Nephron progenitor cell (in vitro differentiated cells): ENCODE measurements at regions not wholly inside any gene's neighbourhood (a gene's known extent, or its start where the extent isn't known, plus 50 kb on each side); places are given as distances from the start of the nearest gene placed in this dataset.

Source experiments
- DNase-seq: peaks from one replicate; pipeline ENCODE4 v3.0.0; 2021
- H3K27ac Mint-ChIP-seq: 2 replicates; pipeline ENCODE4 v1.8.0; 2021; ENCODE audit warnings: mild to moderate bottlenecking, moderate library complexity, mixed read lengths
- H3K27me3 Mint-ChIP-seq: 2 replicates; pipeline ENCODE4 v1.8.0; 2021; ENCODE audit warnings: mild to moderate bottlenecking, low read depth, mixed read lengths; ENCODE audit not compliant: poor library complexity
- H3K36me3 Mint-ChIP-seq: 2 replicates; pipeline ENCODE4 v1.8.0; 2021; ENCODE audit warnings: low read depth, mixed read lengths
- H3K4me1 Mint-ChIP-seq: 2 replicates; pipeline ENCODE4 v1.8.0; 2021; ENCODE audit warnings: mixed read lengths
- H3K4me3 Mint-ChIP-seq: 2 replicates; pipeline ENCODE4 v1.8.0; 2021; ENCODE audit warnings: mild to moderate bottlenecking, moderate library complexity, mixed read lengths
- H3K9me3 Mint-ChIP-seq: 2 replicates; pipeline ENCODE4 v1.8.0; 2021; ENCODE audit warnings: mild to moderate bottlenecking, moderate library complexity, mixed read lengths
- CTCF ChIP-seq: fragments of 200-600 bp; sonication (generic); IDR thresholded peaks from 2 replicates; pipeline ENCODE4 v1.5.0; 2021; ENCODE audit warnings: antibody characterized with exemption

DNA sequence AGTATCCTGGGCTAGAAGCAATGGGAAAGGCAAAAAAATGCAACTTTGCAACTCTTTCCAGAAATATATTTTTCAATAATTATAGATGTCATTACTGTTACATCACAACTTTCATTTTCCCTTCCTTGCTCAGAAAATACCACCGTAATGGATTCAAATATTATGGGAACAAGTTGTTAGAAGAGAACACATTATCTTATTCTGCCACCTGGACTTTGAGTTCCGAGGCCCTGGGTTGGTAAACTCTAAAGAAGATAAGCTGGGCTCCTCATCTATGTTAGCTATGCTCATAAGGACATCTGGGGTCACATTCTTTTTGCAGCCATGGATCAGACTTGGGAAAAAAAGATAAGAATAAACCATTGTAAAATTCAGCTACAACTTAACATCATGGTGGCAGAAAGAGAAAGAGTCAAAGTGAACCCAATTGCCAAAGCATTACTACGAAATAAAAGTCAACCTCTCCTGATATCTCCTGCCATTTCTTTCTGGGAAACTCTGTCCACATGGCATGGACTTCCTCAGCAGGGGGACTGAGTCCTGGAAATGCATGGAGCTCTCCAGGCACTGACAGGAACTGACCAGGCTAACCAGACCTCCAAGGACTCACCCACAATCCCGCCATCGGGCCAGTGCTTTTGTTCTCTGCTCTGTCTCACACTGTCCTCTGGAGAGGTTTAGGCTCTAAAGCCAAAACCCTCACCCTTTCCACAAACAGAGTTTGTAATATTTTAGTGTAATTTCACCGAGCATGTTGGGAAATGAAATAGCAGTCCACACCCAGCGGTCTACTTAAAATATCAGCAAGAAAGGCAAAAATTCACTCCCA is 499.1 kb upstream of the RUNX1 start:
- Mint-ChIP-seq H3K36me3 (no peaks in the 10 kb centered on the region), H3K4me1 (no peaks in the 10 kb centered on the region), H3K9me3 (peaks cover 8% of the 10 kb centered on the region), H3K27ac (no peak overlapping the region), H3K4me3 (no peak overlapping the region), H3K27me3 (peaks cover 7% of the 10 kb centered on the region)
- no peak for DNase-seq
- no peak for TF ChIP-seq CTCF

- Mint-ChIP-seq H3K36me3 (no peaks in the 10 kb centered on the region), H3K4me3 (no peak overlapping the region), H3K9me3 (peaks cover 8% of the 10 kb centered on the region), H3K27me3 (no peaks in the 10 kb centered on the region), H3K4me1 (no peaks in the 10 kb centered on the region), H3K27ac (no peak overlapping the region)
- TF ChIP-seq CTCF: no peak
- DNase-seq: no peak
Observed at GRCh38 chr21:35543746-35544145, 494.6 kb upstream of the RUNX1 start.

DNA sequence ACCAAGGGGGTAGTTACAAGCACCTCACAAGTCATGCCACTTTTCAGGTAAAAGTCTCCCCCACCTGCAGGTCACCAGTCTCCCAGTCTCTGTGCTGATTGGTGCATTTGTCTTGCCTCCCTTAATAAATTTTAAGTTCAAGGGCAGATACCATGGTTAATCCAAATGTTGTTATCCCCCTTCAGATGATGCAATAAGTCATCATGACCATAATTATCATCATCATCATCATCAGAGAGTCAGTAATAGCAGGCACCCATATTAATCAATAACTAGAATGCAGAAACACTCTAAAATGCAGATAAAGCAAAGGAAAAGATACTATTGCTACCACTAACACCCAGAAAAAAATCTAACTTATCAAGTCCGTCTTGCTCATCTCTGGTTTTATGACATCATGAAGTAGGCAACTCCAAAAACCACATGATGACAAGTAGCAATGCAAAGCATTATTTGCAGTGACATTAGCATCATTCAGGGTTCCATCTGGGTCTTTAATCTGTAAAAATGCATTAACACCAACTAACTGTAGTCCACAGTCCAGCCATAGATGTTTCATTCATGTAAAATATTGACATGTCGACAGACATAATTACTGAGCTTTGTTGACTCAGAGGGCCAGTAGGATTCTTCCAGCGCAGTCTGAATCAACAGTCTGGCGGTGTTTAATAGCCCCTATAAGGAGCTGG is 492.0 kb upstream of the RUNX1 start:
- Mint-ChIP-seq H3K27ac (no peak overlapping the region), H3K4me1 (no peaks in the 10 kb centered on the region), H3K27me3 (peaks cover 4% of the 10 kb centered on the region), H3K9me3 (peaks cover 2% of the 10 kb centered on the region), H3K36me3 (peaks cover 1% of the 10 kb centered on the region), H3K4me3 (no peak overlapping the region)
- no peak for DNase-seq
- TF ChIP-seq CTCF: no peak

DNA sequence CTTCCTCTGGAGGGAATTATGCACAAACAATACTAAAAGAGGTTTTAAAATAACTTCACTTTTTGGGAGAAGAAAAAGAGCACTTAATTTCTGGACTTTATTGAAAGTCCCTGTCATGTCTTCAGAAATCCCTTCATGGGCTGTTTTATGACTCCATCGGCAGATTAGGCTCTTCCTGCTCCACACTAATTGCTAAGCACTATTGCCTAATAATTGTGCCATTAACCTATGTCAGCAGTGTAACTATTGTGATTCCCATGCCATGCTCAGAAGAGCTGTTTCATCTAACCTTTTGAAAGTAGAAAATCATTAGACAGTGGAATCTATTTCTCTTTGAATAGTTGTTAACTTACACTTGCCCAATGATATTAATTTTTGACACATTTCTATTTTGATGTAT is 489.3 kb upstream of the RUNX1 start:
- Mint-ChIP-seq H3K36me3 (peaks cover 5% of the 10 kb centered on the region), H3K9me3 (peaks cover 16% of the 10 kb centered on the region), H3K27me3 (peaks cover 4% of the 10 kb centered on the region), H3K4me3 (no peak overlapping the region), H3K27ac (no peak overlapping the region), H3K4me1 (no peaks in the 10 kb centered on the region)
- TF ChIP-seq CTCF: no peak
- no peak for DNase-seq

GRCh38 chr21:35537604-35538003 is 488.5 kb upstream of the RUNX1 start:
- Mint-ChIP-seq H3K4me1 (no peaks in the 10 kb centered on the region), H3K27me3 (peaks cover 4% of the 10 kb centered on the region), H3K27ac (no peak overlapping the region), H3K9me3 (peaks cover 16% of the 10 kb centered on the region), H3K4me3 (no peak overlapping the region), H3K36me3 (peaks cover 5% of the 10 kb centered on the region)
- TF ChIP-seq CTCF: no peak
- no peak for DNase-seq
